Activated CD4-positive, alpha-beta T cell treated with anti-CD3 and anti-CD28 coated beads for 36 hours (primary cell): ENCODE measurements at regions not wholly inside any gene's neighbourhood (a gene's known extent, or its start where the extent isn't known, plus 50 kb on each side); places are given as distances from the start of the nearest gene placed in this dataset.
"Not testable (repeated sequence)": the region's sequence is repeated elsewhere in the genome, so short reads cannot be mapped to it uniquely, and the experiment has no call there.

Experiments used
- ATAC-seq: fragments of 200-7000 bp; cut with Tn5 transposase; one replicate; pipeline ENCODE4 v1.10.0; 2021; ENCODE audit warnings: mild to moderate bottlenecking, moderate library complexity
- CTCF ChIA-PET: fragments of 350-600 bp; sonication (Branson Sonifier 250); formaldehyde crosslinking; loops from one replicate; lab custom pipeline; 2021; ENCODE audit warnings: antibody characterized with exemption; lab: Charles Lee
- POLR2A ChIA-PET: fragments of 350-600 bp; sonication (Branson Sonifier 250); formaldehyde crosslinking; loops from one replicate; lab custom pipeline; 2021; ENCODE audit warnings: antibody characterized with exemption, inconsistent platforms; lab: Charles Lee
- DNase-seq: peaks from one replicate; pipeline ENCODE4 v3.0.0-alpha.2; 2020
- H3K27ac Mint-ChIP-seq: one replicate; pipeline ENCODE4 v1.8.0; 2021; ENCODE audit warnings: mixed read lengths
- H3K27me3 Mint-ChIP-seq: one replicate; pipeline ENCODE4 v1.8.0; 2021; ENCODE audit warnings: mixed read lengths
- H3K36me3 Mint-ChIP-seq: one replicate; pipeline ENCODE4 v1.8.0; 2021; ENCODE audit warnings: low read depth, mixed read lengths
- H3K4me1 Mint-ChIP-seq: one replicate; pipeline ENCODE4 v1.8.0; 2021; ENCODE audit warnings: mixed read lengths
- H3K4me3 Mint-ChIP-seq: one replicate; pipeline ENCODE4 v1.8.0; 2021; ENCODE audit warnings: mild to moderate bottlenecking, moderate library complexity, mixed read lengths
- H3K9me3 Mint-ChIP-seq: one replicate; pipeline ENCODE4 v1.8.0; 2021; ENCODE audit warnings: low read depth, mixed read lengths
- intact Hi-C, 2 experiments: fragments of 100-400 bp; cut with DNase I in 1 of 2; cut with micrococcal nuclease in 1 of 2; formaldehyde crosslinking; loops; one replicate each; pipeline versions ENCODE4 v1.14.2 to v1.15.1; 2022 to 2024; cut with DNase I, micrococcal nuclease

- Mint-ChIP-seq H3K27ac (no peak overlapping the region), H3K36me3 (no peaks in the 10 kb centered on the region), H3K27me3 (peaks cover 8% of the 10 kb centered on the region), H3K4me3 (no peak overlapping the region), H3K4me1 (no peaks in the 10 kb centered on the region), H3K9me3 (no peaks in the 10 kb centered on the region)
- ChIA-PET CTCF (no interaction called here), POLR2A (no interaction called here)
- intact Hi-C loops, result no loop called here
- no peak for DNase-seq
- ATAC-seq, result no peak
Measured at GRCh38 chr5:102617191-102618187, 118.7 kb upstream of the SLCO6A1 start.

- Mint-ChIP-seq H3K27ac (no peak overlapping the region), H3K27me3 (peaks cover 8% of the 10 kb centered on the region)
Measured at GRCh38 chr5:102622262-102622661, 123.5 kb upstream of the SLCO6A1 start.

GRCh38 chr5:102623329-102624065 lies 124.7 kb upstream of the SLCO6A1 start:
- Mint-ChIP-seq H3K36me3 (no peaks in the 10 kb centered on the region), H3K9me3 (no peaks in the 10 kb centered on the region), H3K27ac (no peak overlapping the region), H3K4me1 (no peaks in the 10 kb centered on the region), H3K4me3 (no peak overlapping the region), H3K27me3 (peaks cover 9% of the 10 kb centered on the region)
- ChIA-PET POLR2A (no interaction called here), CTCF (no interaction called here)
- intact Hi-C loops, result no loop called here
- ATAC-seq (no peak), DNase-seq (no peak)

More at GRCh38 chr5:102622262-102622661, 123.5 kb upstream of the SLCO6A1 start:
- intact Hi-C loops, result no loop called here
- H3K9me3 Mint-ChIP-seq, result no peaks in the 10 kb centered on the region
- H3K4me1 Mint-ChIP-seq, result no peaks in the 10 kb centered on the region
- ChIA-PET CTCF (no interaction called here), POLR2A (no interaction called here)
- DNase-seq (no peak), ATAC-seq (no peak)
- no peaks in the 10 kb centered on the region for H3K36me3 Mint-ChIP-seq
- H3K4me3 Mint-ChIP-seq, result no peak overlapping the region

- no peaks in the 10 kb centered on the region for H3K9me3 Mint-ChIP-seq
- ChIA-PET POLR2A (no interaction called here), CTCF (no interaction called here)
- H3K4me1 Mint-ChIP-seq, result no peaks in the 10 kb centered on the region
- H3K27me3 Mint-ChIP-seq, result peaks cover 10% of the 10 kb centered on the region
- intact Hi-C loops, result no loop called here
- ATAC-seq (no peak), DNase-seq (no peak)
- H3K36me3 Mint-ChIP-seq, result no peaks in the 10 kb centered on the region
- no peak overlapping the region for H3K4me3 Mint-ChIP-seq
- H3K27ac Mint-ChIP-seq, result no peak overlapping the region
Measured at GRCh38 chr5:102624405-102624804, 125.6 kb upstream of the SLCO6A1 start.

- ChIA-PET POLR2A (no interaction called here), CTCF (interaction anchor here (1.0 kb wide), 1 partner anchor 62 kb away, joined by 3 read pairs; no protein-coding TSS in a partner anchor)
- intact Hi-C loops, result no loop called here
- Mint-ChIP-seq H3K27me3 (peaks cover 10% of the 10 kb centered on the region), H3K4me3 (no peak overlapping the region), H3K4me1 (no peaks in the 10 kb centered on the region), H3K36me3 (no peaks in the 10 kb centered on the region), H3K27ac (no peak overlapping the region), H3K9me3 (no peaks in the 10 kb centered on the region)
- DNase-seq (no peak), ATAC-seq (no peak)
Measured at GRCh38 chr5:102625468-102625867, 126.7 kb upstream of the SLCO6A1 start.

- CTCF ChIA-PET, result interaction anchor here (1.0 kb wide), 1 partner anchor 63 kb away, joined by 3 read pairs; no protein-coding TSS in a partner anchor
- H3K27me3 Mint-ChIP-seq, result peaks cover 11% of the 10 kb centered on the region
- no peaks in the 10 kb centered on the region for H3K4me1 Mint-ChIP-seq
- H3K9me3 Mint-ChIP-seq, result no peaks in the 10 kb centered on the region
- no peaks in the 10 kb centered on the region for H3K36me3 Mint-ChIP-seq
- POLR2A ChIA-PET, result no interaction called here
- ATAC-seq, result no peak
- no peak for DNase-seq
- H3K27ac Mint-ChIP-seq, result no peak overlapping the region
- intact Hi-C loops, result no loop called here
- no peak overlapping the region for H3K4me3 Mint-ChIP-seq
Measured at GRCh38 chr5:102625928-102626327, 127.1 kb upstream of the SLCO6A1 start.

GRCh38 chr5:102627315-102627714 lies 127.8 kb upstream of the PAM start:
- DNase-seq (no peak), ATAC-seq (no peak)
- no peak overlapping the region for H3K4me3 Mint-ChIP-seq
- no peaks in the 10 kb centered on the region for H3K4me1 Mint-ChIP-seq
- H3K9me3 Mint-ChIP-seq, result no peaks in the 10 kb centered on the region
- peaks cover 12% of the 10 kb centered on the region for H3K27me3 Mint-ChIP-seq
- POLR2A ChIA-PET, result no interaction called here
- H3K36me3 Mint-ChIP-seq, result no peaks in the 10 kb centered on the region
- intact Hi-C loops, result no loop called here
- CTCF ChIA-PET, result interaction anchor here (0.8 kb wide), 1 partner anchor 598 kb away, joined by 3 read pairs; no protein-coding TSS in a partner anchor
- H3K27ac Mint-ChIP-seq, result no peak overlapping the region

GRCh38 chr5:102628441-102629175 lies 126.5 kb upstream of the PAM start:
- no peaks in the 10 kb centered on the region for H3K9me3 Mint-ChIP-seq
- H3K4me3 Mint-ChIP-seq, result no peak overlapping the region
- H3K36me3 Mint-ChIP-seq, result no peaks in the 10 kb centered on the region
- no peak overlapping the region for H3K27ac Mint-ChIP-seq
- peaks cover 16% of the 10 kb centered on the region for H3K27me3 Mint-ChIP-seq
- intact Hi-C loops, result no loop called here
- CTCF ChIA-PET, result no interaction called here
- DNase-seq (no peak), ATAC-seq (no peak)
- H3K4me1 Mint-ChIP-seq, result no peaks in the 10 kb centered on the region
- POLR2A ChIA-PET, result no interaction called here

GRCh38 chr5:102629827-102630605 lies 125.1 kb upstream of the PAM start:
- ChIA-PET CTCF (no interaction called here), POLR2A (interaction anchor here (0.5 kb wide), 1 partner anchor 480 kb away, joined by 3 read pairs; no protein-coding TSS in a partner anchor)
- no peak for DNase-seq
- Mint-ChIP-seq H3K9me3 (no peaks in the 10 kb centered on the region), H3K4me3 (no peak overlapping the region), H3K27me3 (peaks cover 16% of the 10 kb centered on the region), H3K36me3 (no peaks in the 10 kb centered on the region), H3K4me1 (no peaks in the 10 kb centered on the region), H3K27ac (no peak overlapping the region)
- intact Hi-C loops, result no loop called here
- no peak for ATAC-seq

- H3K4me3 Mint-ChIP-seq, intact Hi-C loops, CTCF ChIA-PET, DNase-seq, H3K9me3 Mint-ChIP-seq, H3K36me3 Mint-ChIP-seq, H3K27ac Mint-ChIP-seq, H3K27me3 Mint-ChIP-seq, ATAC-seq, POLR2A ChIA-PET, H3K4me1 Mint-ChIP-seq: not testable (repeated sequence)
Measured at GRCh38 chr5:102635399-102635798, 119.7 kb upstream of the PAM start.

- ATAC-seq, result no peak
- DNase-seq, result no peak
- H3K27ac Mint-ChIP-seq, result no peak overlapping the region
- no peak overlapping the region for H3K4me3 Mint-ChIP-seq
- H3K4me1 Mint-ChIP-seq, result no peaks in the 10 kb centered on the region
- intact Hi-C loops, result no loop called here
- H3K27me3 Mint-ChIP-seq, result peaks cover 3% of the 10 kb centered on the region
- ChIA-PET CTCF (no interaction called here), POLR2A (no interaction called here)
- no peaks in the 10 kb centered on the region for H3K36me3 Mint-ChIP-seq
- peaks cover 3% of the 10 kb centered on the region for H3K9me3 Mint-ChIP-seq
Measured at GRCh38 chr5:102638316-102638715, 116.8 kb upstream of the PAM start.
